ENCODE measurements at regions not wholly inside any gene's neighbourhood (a gene's known extent, or its start where the extent isn't known, plus 50 kb on each side); places are given as distances from the start of the nearest gene placed in this dataset.
"Not testable (repeated sequence)": the region's sequence is repeated elsewhere in the genome, so short reads cannot be mapped to it uniquely, and the experiment has no call there.

- DNase-seq, result no peak
Observed at GRCh38 chr5:101611039-101611438, 685.0 kb downstream of the SLCO4C1 start.

- no peak for DNase-seq
Observed at GRCh38 chr5:101608322-101608721, 687.8 kb downstream of the SLCO4C1 start.

DNA sequence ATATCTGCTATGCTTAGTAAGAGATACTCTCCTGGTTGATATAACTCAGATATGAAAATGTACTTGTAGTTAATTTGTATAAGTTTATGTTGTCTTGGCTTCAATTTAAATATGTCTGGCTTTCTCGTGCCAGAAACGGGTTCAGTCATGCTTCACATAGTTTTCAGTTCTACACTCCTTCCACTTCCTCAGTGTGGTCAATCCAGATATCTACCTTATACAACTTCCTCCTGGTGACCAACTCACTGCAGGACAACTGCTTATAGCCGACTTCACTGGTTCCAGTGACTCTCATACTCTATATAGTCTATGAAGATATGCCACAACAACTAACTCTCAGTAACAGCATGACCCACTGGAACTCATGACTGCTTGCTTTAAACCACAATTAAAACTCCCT is 690.4 kb downstream of the SLCO4C1 start:
- no peak for DNase-seq

DNA sequence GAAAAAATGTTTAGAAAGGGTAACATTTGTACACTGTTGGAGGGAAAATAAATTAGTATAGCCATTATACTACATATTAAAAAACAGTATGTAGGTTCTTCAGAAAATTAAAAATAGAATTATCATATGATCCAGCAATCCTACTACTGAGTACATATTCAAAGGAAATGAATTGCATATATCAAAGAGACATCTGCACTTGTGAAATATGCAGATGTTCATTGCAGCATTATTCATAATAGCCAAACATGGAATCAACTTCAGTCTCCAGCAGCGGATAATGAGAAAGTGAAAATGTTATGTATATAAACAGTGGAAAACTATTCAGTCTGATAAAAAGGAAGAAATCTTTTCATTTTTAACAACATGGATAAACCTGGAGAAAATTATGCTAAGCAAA is 695.5 kb downstream of the SLCO4C1 start:
- DNase-seq, result no peak

- DNase-seq, result no peak
Observed at GRCh38 chr5:101590384-101590783, 687.3 kb upstream of the ST8SIA4 start.

GRCh38 chr5:101585366-101585765 is 682.3 kb upstream of the ST8SIA4 start:
- DNase-seq, result no peak

- no peak for DNase-seq
Observed at GRCh38 chr5:101580591-101580990, 677.5 kb upstream of the ST8SIA4 start.

DNA sequence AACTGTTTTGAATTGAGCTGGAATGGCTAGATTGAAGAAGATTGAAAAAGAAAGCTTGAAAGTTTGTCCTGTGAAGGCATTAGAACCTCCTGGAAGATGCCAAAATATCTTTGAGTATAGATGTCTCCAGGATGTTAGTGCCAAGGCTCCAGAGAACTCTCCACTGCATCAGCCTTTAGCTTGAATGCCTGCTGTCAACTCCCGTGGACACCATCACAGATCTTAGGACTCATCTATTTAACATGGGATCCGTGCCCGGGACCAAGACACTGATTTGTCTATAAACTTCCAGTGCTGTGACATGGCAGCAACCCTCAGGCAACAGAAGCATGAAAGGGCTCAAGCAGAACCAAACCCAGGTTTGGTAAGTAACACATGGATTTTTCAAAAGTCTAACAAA is 670.9 kb upstream of the ST8SIA4 start:
- DNase-seq, result no peak

DNA sequence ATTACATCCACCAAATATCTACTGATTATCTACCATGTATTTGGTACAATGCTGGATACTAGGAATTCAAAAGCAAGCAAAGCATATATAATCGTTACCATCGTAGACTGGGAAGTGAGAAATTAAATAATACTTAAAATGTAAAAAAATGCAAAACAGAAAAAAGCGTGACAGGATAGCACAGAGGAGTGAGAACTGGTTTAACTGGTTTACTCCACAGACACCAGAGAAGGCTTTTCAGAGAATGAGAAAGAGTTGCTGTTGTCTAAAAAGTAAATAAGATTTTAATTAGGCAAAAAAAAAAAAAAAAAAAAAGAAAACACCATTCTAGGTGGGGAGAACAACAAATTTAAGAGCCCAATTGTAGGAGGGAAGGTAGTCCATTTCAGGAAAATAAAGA is 657.9 kb upstream of the ST8SIA4 start:
- no peak for DNase-seq

GRCh38 chr5:101543780-101544179 is 640.7 kb upstream of the ST8SIA4 start:
- DNase-seq, result no peak

DNA sequence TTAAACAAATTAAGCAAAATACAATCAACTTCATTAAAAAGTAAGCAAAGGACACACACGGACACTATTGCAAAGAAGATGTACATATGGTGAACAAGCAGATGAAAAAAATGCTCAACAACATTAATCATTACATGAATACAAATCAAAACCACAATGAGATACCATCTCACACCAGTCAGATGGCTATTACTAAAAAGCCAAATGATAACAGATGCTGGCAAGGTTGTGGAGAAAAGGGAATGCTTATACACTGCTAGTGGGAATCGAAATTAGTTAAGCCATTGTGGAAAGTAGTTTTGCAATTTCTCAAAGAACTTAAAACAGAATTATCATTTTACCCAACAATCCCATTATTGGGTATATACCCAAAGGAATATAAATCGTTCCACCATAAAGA is 636.2 kb upstream of the ST8SIA4 start:
- DNase-seq, result no peak

GRCh38 chr5:101535626-101536025 is 632.5 kb upstream of the ST8SIA4 start:
- DNase-seq, result no peak

GRCh38 chr5:101534491-101535110 is 631.5 kb upstream of the ST8SIA4 start:
- no peak for DNase-seq

DNA sequence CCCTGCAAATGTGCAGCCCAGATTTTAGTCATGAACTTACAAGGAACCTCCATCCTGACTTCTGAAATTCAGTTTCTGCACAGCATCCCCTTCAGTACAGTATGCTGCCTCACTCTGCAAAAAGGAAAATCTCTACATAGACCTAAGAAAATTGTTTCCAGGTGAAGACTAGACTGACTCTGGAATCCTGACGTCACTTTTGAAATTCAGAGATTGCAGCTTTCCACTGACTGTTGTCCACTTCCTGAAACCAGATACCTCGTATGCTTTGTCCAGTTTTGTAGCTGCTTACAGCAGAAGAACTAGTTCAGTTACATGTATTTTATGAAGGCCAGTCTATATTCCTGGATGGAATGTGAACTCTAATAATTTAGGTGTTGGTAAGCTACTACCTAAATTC is 629.3 kb upstream of the ST8SIA4 start:
- DNase-seq, result no peak

- peak; percentile 48 for DNase-seq
Observed at GRCh38 chr5:101531026-101531425, 627.9 kb upstream of the ST8SIA4 start.

- not testable (repeated sequence) for DNase-seq
Observed at GRCh38 chr5:101529094-101529493, 626.0 kb upstream of the ST8SIA4 start.

DNA sequence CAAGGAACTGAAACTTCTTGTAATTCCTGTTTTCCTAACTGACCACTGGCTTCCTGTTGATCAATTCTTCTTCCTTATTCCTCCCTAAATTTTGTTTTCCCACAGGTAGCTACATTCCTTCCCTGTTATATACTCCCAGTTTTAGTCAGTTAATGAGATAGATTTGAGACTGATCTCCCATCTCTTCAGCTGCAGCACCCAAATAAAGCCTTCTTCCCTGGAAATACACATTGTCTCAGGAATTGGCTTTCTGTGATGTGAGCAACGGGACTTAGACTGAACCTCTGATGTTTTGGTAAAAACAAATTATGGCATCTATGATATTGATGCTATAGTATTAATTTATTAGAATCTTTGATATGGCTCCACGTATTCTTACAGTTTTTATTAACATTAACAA is 617.3 kb upstream of the ST8SIA4 start:
- DNase-seq, result no peak

GRCh38 chr5:101517795-101518194 is 614.7 kb upstream of the ST8SIA4 start:
- DNase-seq, result no peak

DNA sequence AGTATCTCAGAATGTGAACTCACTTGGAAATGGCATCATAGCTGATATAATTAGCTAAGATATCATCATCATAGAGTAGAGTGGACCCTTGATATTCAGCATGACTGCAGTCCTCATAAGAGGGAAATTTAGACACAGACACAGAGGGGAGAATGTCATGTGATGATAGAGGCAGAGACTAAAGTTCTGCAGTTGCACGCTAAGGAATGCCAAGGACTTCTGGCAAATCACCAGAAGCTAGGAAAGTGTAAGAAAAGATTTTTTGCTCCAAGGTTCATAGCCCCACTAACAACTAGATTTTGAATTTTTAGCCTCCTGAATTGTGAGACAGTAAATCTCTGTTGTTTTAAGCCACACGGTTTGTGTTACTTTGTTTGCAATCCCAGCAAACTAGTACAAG is 612.6 kb upstream of the ST8SIA4 start:
- no peak for DNase-seq

DNA sequence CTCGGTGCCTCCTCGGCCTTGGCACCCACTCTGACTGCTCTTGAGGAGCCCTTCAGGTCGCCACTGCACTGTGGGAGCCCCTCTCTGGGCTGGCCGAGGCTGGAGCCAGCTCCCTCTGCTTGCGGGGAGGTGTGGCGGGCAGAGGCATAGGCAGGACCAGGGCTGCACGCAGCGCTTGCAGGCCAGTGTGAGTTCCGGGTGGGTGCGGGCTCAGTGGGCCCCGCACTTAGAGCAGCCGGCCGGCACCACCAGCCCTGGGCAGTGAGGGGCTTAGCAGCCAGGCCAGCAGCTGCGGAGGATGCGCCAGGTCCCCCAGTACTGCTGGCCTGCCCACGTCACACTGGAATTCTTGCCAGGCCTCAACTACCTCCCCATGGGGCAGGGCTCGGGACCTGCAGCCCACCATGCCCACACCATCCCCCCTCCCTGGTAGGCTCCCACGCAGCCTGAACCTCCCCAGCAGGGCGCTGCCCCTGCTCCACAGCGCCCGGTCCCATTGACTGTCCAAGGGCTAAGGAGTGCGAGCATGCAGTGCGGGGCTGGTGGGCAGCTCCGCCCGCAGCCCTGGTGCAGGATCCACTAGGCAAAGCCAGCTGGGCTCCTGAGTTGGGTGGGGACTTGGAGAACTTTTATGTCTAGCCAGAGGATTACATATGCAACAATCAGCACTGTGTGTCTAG is 602.9 kb upstream of the ST8SIA4 start:
- no peak for DNase-seq

DNA sequence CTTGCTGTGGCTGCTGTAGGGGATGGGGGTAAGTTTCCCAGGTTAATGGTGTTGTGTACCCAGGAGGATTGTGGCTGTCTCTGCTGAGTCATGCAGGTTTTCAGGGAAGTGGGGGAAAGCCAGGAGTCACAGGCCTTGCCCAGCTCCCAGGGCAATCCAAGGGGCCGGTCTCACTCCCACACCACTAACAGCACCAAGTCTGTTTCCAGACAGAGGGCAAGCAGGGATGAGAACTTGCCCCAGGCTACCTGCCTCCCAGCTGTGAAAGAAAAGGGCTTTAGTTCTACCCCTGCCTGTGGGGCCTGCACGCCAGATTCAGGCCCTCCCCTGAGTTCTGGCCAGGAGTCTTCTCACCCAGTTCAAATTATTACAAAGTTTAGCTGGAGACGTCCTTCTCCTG is 579.8 kb upstream of the ST8SIA4 start:
- DNase-seq, result no peak

GRCh38 chr5:101473483-101473882 is 570.4 kb upstream of the ST8SIA4 start:
- DNase-seq, result no peak

DNA sequence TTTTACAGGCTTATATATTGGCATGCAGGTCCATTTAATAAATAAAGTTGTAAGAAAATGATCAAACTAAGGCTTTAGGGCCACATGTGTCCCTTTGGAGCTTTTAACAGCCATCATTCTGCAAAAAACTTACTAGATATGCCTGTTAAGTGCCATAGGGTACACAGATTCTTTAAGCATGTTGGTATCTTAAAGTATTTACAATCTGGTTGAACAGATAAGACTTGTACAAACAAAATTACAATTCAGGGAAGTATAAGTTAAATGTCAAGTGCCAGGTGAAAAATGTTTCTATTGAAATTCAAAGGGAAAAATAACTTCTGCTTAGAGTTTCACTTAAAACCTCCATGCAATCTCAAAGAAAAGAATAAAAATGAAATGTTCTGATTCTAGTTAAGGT is 558.4 kb upstream of the ST8SIA4 start:
- no peak for DNase-seq

- DNase-seq, result no peak
Observed at GRCh38 chr5:101458587-101458986, 555.5 kb upstream of the ST8SIA4 start.

- no peak for DNase-seq
Observed at GRCh38 chr5:101455851-101456250, 552.8 kb upstream of the ST8SIA4 start.

Data from GF-D8 (cell line).